Medulla oblongata (tissue), 1 donor: ENCODE measurements at regions not wholly inside any gene's neighbourhood (a gene's known extent, or its start where the extent isn't known, plus 50 kb on each side); places are given as distances from the start of the nearest gene placed in this dataset.

Experiments used
- DNase-seq: peaks from one replicate; pipeline ENCODE4 v3.0.0-alpha.2; 2015; ENCODE audit errors: extremely low spot score

GRCh38 chr6:79864421-79864820, 82.9 kb downstream of the ELOVL4 start:
- DNase-seq: no peak

GRCh38 chr6:79864001-79864400, 83.4 kb downstream of the ELOVL4 start:
- DNase-seq: no peak

GRCh38 chr6:79863566-79863965, 83.8 kb downstream of the ELOVL4 start:
- no peak for DNase-seq

- DNase-seq: no peak
Measured at GRCh38 chr6:79862711-79863110, 84.6 kb downstream of the ELOVL4 start.

GRCh38 chr6:79862126-79862525, 85.2 kb downstream of the ELOVL4 start:
- no peak for DNase-seq

GRCh38 chr6:79861023-79861422, 86.3 kb downstream of the ELOVL4 start:
- DNase-seq: no peak

GRCh38 chr6:79847426-79847825, 99.9 kb downstream of the ELOVL4 start:
- DNase-seq: no peak

GRCh38 chr6:79842376-79843040, 104.8 kb downstream of the ELOVL4 start:
- no peak for DNase-seq

- DNase-seq: no peak
Measured at GRCh38 chr6:79841577-79842375, 105.6 kb downstream of the ELOVL4 start.

GRCh38 chr6:79838851-79839250, 108.5 kb downstream of the ELOVL4 start:
- no peak for DNase-seq

- no peak for DNase-seq
Measured at GRCh38 chr6:79833964-79834284, 113.4 kb downstream of the ELOVL4 start.

GRCh38 chr6:79833264-79833963, 113.9 kb downstream of the ELOVL4 start:
- DNase-seq: no peak

GRCh38 chr6:79832723-79833122, 114.6 kb downstream of the ELOVL4 start:
- no peak for DNase-seq

GRCh38 chr6:79824202-79824601, 123.2 kb downstream of the ELOVL4 start:
- no peak for DNase-seq

GRCh38 chr6:79821859-79822258, 125.5 kb downstream of the ELOVL4 start:
- DNase-seq: no peak

- no peak for DNase-seq
Measured at GRCh38 chr6:79818471-79818870, 128.9 kb downstream of the ELOVL4 start.

GRCh38 chr6:79814940-79815339, 132.4 kb downstream of the ELOVL4 start:
- no peak for DNase-seq

- peak; percentile 89 for DNase-seq
Measured at GRCh38 chr6:79813854-79814709, 133.3 kb downstream of the ELOVL4 start.

GRCh38 chr6:79813143-79813850, 134.1 kb downstream of the ELOVL4 start:
- DNase-seq: no peak

- no peak for DNase-seq
Measured at GRCh38 chr6:79812195-79812594, 135.2 kb downstream of the ELOVL4 start.

GRCh38 chr6:79810871-79811270, 136.5 kb downstream of the ELOVL4 start:
- DNase-seq: no peak
